8988T (cell line): ENCODE measurements at regions not wholly inside any gene's neighbourhood (a gene's known extent, or its start where the extent isn't known, plus 50 kb on each side); places are given as distances from the start of the nearest gene placed in this dataset.
"Not testable (repeated sequence)": the region's sequence is repeated elsewhere in the genome, so short reads cannot be mapped to it uniquely, and the experiment has no call there.

Experiments used
- DNase-seq: peaks from one replicate; pipeline ENCODE4 v3.0.0; 2011

DNA sequence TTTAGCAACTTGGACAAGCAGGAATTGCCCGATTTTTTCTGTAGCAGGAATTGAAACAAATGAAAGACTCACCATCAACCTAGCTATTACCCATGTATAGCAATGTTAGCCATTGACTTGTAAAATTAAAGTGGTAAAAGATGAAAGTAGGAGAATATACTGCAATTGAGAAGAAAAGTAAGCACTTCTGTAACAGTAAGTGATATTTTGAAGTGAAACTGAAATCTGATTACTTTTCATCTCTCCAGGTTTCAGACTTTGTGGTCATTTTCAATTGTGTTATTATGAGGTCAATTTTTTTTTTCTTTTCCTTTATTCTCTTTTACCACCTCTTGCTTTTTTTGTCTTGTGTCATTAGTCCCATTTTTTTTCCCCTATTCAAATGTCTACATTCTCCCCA lies 1078.2 kb downstream of the ZPLD1 start:
- DNase-seq: no peak

DNA sequence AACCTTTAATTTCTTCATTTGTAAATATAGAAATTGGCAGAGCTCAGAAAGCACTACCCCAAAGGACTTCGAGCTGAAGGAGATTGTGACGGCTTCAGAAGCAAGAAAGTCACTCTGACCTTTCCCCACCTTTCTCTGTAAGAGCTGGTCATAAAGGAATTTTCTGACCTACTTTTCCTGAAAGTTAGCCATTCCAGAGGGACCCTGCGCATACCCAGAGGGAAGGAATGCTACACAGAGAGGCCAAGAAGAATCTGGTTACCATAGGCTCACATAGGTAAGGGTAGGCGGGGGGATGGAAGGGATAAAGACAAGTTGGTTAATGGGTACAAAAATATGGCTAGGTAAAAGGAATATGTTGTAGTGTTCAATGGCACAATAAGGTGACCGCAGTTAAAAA lies 1080.3 kb downstream of the ZPLD1 start:
- no peak for DNase-seq

GRCh38 chr3:103516950-103517349 lies 1082.1 kb downstream of the ZPLD1 start:
- no peak for DNase-seq

- DNase-seq: not testable (repeated sequence)
Measured at GRCh38 chr3:103531327-103531726, 1096.5 kb downstream of the ZPLD1 start.

DNA sequence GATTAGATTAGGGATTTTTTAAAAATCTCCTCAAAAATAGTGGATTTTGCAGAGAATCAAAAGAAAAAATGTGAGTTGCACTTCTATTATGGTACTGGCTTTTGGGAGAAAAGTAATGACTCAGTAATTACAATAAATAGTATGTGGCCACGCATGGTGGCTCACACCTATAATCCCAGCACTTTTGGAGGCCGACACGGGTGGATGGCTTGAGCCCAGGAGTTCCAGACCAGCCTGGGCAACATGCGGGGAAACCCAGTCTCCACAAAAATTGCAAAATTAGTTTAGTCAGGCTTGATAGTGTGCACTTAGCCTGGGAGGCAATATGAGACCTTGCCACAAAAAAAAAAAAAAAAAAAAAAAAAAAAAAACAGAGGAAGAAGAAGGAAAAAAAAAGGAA lies 1098.2 kb downstream of the ZPLD1 start:
- DNase-seq: no peak

- no peak for DNase-seq
Measured at GRCh38 chr3:103554451-103554850, 1119.6 kb downstream of the ZPLD1 start.

- not testable (repeated sequence) for DNase-seq
Measured at GRCh38 chr3:103564116-103564515, 1129.3 kb downstream of the ZPLD1 start.

GRCh38 chr3:103585809-103586208 lies 1151.0 kb downstream of the ZPLD1 start:
- DNase-seq: no peak

DNA sequence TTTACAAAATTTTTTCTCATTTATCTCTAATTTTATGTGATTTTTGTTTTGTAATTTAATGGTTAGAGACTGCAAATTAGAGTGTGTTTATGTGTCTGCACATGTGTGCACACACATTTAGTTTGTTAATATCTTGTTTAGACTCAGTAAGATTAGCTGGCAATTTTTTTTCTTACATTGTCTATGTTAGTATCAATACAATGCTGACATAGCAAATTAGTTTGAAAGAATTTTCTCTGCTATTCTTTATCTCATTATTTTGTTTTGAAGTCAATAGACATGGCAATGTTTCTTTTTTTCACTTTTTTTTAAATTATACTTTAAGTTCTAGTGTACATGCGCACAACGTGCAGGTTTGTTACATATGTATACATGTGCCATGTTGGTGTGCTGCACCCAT lies 1155.0 kb downstream of the ZPLD1 start:
- no peak for DNase-seq

- no peak for DNase-seq
Measured at GRCh38 chr3:103600844-103601243, 1166.0 kb downstream of the ZPLD1 start.

DNA sequence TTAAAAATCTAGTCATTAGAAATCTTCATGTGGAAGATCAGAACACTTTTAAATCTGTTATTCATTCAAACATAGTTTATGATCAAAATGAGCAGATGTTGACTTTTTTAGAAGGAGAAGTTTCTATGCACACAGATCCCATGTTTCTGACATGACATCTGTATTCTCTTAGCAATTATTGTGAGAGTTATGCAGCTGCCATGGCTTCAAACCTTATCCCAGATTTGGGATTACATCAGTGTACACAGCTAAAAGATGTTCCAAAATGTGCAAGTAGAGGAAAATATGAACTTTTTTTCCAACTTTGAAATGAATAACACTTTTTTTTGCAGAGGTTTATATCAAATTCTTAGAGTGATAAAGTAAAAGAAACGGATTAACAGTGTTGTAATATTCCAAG lies 1166.9 kb downstream of the ZPLD1 start:
- no peak for DNase-seq

DNA sequence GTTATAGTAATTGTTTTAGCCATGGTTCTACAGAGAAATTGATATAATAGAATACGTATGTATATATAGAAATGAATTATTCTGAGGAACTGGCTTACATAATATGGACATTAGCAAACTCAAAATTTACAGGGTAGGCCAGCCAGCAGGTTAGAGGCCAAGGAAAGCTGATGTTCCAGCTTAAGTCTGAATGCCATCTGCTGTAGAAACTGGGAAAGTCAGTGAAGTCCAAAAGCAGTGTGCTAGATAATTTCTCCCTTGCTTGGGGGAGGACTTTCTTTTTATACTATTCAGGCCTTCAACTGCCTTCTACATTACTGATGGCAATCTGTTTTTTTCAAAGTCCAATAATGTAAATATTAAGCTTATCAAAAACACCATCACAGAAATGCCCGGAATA lies 1174.7 kb downstream of the ZPLD1 start:
- DNase-seq: no peak

DNA sequence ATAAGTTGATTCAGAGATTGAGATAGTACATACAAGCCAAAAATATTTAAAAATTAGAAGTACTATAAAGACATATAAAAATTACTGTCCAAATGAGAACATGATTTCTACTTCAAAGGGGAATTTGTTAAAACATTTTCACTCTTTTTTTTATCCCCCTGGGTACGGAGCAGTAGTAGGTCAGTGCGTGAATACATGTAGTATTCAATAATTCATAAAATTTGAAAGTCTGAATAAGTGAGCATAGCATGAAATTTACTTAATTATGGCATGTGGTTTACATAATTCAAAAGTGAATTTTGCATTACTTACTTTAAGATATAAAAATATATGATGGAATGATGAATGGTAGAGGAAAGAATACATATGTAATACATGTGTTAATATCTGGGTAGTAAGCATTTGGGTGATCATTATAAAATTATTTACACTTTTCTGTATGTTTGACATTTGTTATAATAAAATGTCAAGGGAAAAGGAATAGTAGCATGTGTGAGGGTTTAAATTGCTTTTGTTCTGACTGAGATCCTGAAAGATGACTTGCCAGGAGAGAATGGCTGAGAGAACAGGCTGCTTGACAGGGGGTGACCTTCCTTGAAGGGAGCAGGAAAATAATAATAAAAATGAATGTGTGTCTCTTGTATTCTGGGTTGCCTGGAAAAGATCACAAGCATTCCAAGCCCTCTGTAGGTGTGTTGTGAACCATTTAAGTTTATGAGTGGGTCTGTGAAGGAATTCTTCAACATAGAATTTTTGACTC lies 1178.8 kb downstream of the ZPLD1 start:
- DNase-seq: no peak

- no peak for DNase-seq
Measured at GRCh38 chr3:103614719-103615118, 1179.9 kb downstream of the ZPLD1 start.

DNA sequence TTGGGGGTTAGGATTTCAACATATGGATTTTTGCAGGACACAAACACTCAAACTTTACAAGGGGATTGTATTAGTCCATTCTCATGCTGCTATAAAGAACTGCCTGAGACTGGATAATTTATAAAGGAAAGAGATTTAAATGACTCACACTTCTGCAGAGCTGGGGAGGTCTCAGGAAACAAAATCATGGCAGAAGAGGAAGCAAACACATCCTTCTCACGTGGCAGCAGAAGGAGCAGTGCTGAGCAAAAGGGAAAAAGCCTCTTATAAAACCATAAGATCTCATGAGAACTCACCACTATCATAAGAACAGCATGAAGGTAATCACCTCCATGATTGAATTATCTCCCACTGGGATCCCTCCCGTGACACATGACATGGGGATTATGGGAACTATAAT lies 1183.1 kb downstream of the ZPLD1 start:
- no peak for DNase-seq

DNA sequence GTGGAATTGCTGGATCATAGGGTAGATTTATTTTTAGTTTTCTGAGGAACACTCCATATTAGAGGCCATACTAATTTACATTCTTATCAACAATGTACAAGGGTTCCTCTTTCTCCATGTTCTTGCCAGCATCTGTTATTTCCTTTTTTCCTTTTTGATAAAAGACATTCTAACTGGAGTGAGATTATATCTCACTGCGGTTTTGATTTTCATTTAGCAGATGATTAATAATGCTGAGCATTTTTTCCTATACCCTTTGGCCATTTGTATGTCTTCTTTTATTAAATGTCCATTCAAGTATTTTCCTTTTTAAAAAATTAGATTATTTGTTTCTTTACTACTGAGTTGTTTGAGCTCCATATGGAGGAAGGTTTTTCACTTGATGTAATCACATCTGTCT lies 1189.5 kb downstream of the ZPLD1 start:
- no peak for DNase-seq

DNA sequence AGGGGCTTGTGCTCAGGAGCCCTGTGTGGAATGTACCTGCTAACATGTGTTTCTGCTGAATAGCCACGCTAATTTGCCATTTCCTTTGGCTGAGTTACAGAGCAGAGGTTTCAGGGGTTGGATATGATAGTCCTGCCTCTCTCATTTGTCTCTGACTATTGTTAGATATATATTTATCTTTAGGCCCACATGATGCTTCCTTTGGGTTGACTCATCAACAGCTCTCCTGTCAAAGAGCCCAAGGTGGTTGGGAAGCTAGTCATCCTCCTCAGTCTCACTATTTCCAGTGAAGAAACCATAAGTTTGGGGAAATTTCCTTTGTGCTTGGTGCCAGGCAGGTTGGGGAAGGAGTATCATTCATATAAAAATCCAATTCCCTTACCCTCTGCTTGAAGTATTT lies 1194.6 kb downstream of the ZPLD1 start:
- no peak for DNase-seq

DNA sequence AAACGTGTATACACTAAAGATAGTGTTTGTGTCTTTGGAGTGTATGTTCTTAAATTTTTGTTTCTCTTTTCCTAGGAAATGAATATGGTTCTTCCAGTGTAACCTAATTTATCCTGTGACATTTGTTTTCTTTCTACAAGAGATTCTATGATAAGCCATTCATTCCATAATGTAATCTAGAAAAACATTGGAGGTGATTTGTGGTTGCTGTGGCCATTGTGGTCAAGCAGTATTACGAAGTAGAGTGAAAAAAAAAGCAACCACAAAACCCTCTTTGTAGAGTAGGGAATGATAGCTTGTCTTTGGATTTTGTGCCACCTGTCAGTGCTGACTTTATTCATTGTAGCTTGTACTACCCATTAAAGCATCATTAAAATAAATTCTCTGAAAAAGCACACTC lies 1209.6 kb downstream of the ZPLD1 start:
- DNase-seq: no peak

GRCh38 chr3:103653996-103654395 lies 1219.2 kb downstream of the ZPLD1 start:
- DNase-seq: no peak

DNA sequence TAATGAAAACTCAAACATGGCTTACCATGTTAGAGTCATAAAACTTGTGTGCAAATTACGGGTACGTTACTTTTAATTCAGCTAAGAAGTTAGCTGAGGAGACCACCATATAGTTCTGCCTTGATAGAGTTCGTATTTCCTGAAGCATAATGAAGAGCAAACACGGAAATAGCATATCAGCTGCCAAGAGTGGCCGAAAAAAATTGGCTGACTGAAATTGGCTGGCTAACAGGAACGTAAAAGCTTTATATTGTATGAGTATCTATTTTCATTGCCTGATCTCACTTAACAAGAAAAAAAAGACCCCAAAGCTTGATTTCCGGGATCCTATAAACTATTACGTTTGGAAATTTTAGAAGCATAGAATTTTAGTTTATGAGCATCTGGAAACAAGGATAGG lies 1222.9 kb downstream of the ZPLD1 start:
- no peak for DNase-seq

DNA sequence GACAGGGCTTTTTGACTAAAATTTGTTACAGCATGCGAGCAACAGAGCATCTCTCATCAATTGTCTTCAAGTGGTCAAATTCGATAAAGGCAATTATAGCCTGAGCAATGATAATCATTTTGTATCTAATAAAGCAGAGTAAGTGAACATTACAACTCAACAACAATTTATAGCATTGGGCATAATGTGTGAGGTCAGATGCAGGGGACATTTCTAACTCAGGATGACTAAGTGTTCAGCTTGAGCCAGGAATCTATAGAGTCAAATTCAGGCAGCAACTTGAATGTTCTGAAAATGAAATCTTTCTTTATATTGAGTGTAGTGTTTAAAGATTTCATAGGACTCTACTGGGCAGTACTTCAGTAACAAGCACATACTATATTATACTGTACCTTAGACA lies 1226.0 kb downstream of the ZPLD1 start:
- DNase-seq: no peak

DNA sequence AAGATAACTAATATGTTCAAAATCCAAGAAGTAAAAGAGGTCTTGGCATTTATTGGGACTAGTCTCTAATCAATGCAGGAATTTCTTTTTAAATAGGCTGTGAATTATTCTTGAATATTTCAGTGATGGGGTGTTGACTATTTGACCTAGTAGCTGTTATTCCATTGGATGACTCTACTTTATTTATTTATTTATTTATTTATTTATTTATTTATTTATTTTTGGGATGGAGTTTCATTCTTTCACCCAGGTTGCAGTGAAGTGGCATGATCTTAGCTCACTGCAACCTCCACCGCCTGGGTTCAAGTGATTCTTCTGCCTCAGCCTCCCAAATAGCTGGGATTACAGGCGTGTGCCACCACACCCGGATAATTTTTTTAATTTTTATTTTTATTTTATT lies 1227.8 kb downstream of the ZPLD1 start:
- no peak for DNase-seq

- DNase-seq: no peak
Measured at GRCh38 chr3:103672346-103672745, 1237.5 kb downstream of the ZPLD1 start.

- no peak for DNase-seq
Measured at GRCh38 chr3:103684904-103685303, 1250.1 kb downstream of the ZPLD1 start.

DNA sequence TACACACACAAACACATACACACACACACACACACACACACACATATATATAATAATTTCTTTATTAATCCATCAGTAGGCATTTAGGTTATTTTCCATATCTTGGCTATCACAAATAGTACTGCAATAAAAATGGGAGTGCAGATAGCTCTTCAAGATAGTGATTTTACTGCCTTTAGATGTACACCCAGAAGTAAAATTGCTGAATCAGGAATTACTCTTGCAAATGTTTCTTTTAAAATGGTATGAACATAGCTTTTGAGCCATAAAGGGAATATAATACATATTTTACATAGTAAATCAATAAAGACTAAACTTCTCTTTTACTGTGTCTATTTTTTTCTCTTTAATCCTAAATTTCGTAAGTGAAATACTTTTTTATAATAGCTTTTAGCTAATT lies 1251.1 kb downstream of the ZPLD1 start:
- DNase-seq: no peak
